ENCODE measurements at regions not wholly inside any gene's neighbourhood (a gene's known extent, or its start where the extent isn't known, plus 50 kb on each side); places are given as distances from the start of the nearest gene placed in this dataset.

DNA sequence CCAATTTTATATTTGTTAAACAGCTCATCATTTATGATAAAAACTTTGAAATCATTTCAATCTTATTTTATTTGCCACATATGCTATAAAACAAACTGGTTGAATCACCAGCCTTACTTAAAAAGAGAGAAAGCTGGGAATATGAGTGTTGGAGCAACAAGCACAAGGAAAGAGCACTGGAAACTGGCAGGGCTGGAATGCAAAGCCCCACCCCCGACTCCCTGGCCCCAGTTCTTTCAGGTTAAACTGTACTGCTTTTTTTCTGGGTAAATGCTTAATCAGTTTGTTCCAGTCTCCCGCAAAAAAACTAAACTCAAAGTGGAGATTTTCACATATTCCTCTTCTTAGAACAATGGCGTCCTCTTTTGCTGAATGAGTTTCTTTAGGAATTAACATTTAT lies 433.8 kb upstream of the NOX3 start:
- TF ChIP-seq, protein P1, sequence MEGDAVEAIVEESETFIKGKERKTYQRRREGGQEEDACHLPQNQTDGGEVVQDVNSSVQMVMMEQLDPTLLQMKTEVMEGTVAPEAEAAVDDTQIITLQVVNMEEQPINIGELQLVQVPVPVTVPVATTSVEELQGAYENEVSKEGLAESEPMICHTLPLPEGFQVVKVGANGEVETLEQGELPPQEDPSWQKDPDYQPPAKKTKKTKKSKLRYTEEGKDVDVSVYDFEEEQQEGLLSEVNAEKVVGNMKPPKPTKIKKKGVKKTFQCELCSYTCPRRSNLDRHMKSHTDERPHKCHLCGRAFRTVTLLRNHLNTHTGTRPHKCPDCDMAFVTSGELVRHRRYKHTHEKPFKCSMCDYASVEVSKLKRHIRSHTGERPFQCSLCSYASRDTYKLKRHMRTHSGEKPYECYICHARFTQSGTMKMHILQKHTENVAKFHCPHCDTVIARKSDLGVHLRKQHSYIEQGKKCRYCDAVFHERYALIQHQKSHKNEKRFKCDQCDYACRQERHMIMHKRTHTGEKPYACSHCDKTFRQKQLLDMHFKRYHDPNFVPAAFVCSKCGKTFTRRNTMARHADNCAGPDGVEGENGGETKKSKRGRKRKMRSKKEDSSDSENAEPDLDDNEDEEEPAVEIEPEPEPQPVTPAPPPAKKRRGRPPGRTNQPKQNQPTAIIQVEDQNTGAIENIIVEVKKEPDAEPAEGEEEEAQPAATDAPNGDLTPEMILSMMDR (IDR thresholded peaks at IDR 0.05), result no peak
- no peak for TF ChIP-seq POLR2A (IDR thresholded peaks at IDR 0.05)
